ENCODE measurements at regions not wholly inside any gene's neighbourhood (a gene's known extent, or its start where the extent isn't known, plus 50 kb on each side); places are given as distances from the start of the nearest gene placed in this dataset.

- ChIA-PET POLR2A (no interaction called here), CTCF (no interaction called here)
- no peak for TF ChIP-seq CTCF (IDR thresholded peaks at IDR 0.05; ENCODE audit: control extremely low read depth, extremely low read depth, low read depth, missing control alignments)
- DNase-seq (ENCODE audit: extremely low spot score), result no peak
Measured at GRCh38 chr16:16830973-16831372, 452.0 kb downstream of the NPIPA7 start.

GRCh38 chr16:16833165-16833564 is 454.2 kb downstream of the NPIPA7 start:
- ChIA-PET POLR2A (no interaction called here), CTCF (no interaction called here)
- TF ChIP-seq CTCF (IDR thresholded peaks at IDR 0.05; ENCODE audit: control extremely low read depth, extremely low read depth, low read depth, missing control alignments), result no peak
- no peak for DNase-seq (ENCODE audit: extremely low spot score)

GRCh38 chr16:16850274-16850673 is 471.3 kb downstream of the NPIPA7 start:
- TF ChIP-seq CTCF (IDR thresholded peaks at IDR 0.05; ENCODE audit: control extremely low read depth, extremely low read depth, low read depth, missing control alignments), result no peak
- DNase-seq (ENCODE audit: extremely low spot score), result no peak
- POLR2A ChIA-PET, result no interaction called here
- CTCF ChIA-PET, result no interaction called here

GRCh38 chr16:16857012-16857411 is 478.1 kb downstream of the NPIPA7 start:
- DNase-seq (ENCODE audit: extremely low spot score), result no peak
- CTCF ChIA-PET, result interaction anchor here (1.4 kb wide), 1 partner anchor 722 kb away, joined by 3 read pairs; no protein-coding TSS in a partner anchor
- POLR2A ChIA-PET, result no interaction called here
- no peak for TF ChIP-seq CTCF (IDR thresholded peaks at IDR 0.05; ENCODE audit: control extremely low read depth, extremely low read depth, low read depth, missing control alignments)

- POLR2A ChIA-PET, result no interaction called here
- CTCF ChIA-PET, result interaction anchor here (0.8 to 1.4 kb wide), 2 partner anchors 721 kb away, joined by 3 read pairs; no protein-coding TSS in a partner anchor
- TF ChIP-seq CTCF (IDR thresholded peaks at IDR 0.05; ENCODE audit: control extremely low read depth, extremely low read depth, low read depth, missing control alignments), result no peak
- DNase-seq (ENCODE audit: extremely low spot score), result no peak
Measured at GRCh38 chr16:16857603-16858283, 478.8 kb downstream of the NPIPA7 start.

- CTCF ChIA-PET, result interaction anchor here (0.7 to 3.6 kb wide), 29 partner anchors 8 to 723 kb away, joined by 3 to 13 read pairs (median 5); no protein-coding TSS in a partner anchor
- POLR2A ChIA-PET, result no interaction called here
- peak; percentile 88 for TF ChIP-seq CTCF (IDR thresholded peaks at IDR 0.05; ENCODE audit: control extremely low read depth, extremely low read depth, low read depth, missing control alignments)
- DNase-seq (ENCODE audit: extremely low spot score), result peak; percentile 61
Measured at GRCh38 chr16:16861546-16861945, 482.6 kb downstream of the NPIPA7 start.
